OCI-LY3 (cell line): ENCODE measurements at regions not wholly inside any gene's neighbourhood (a gene's known extent, or its start where the extent isn't known, plus 50 kb on each side); places are given as distances from the start of the nearest gene placed in this dataset.

ENCODE experiments used
- EZH2phosphoT487 ChIP-seq: fragments of 200-600 bp; shearing (Covaris generic); IDR thresholded peaks from 2 replicates; pipeline ENCODE4 v1.6.1; 2018; ENCODE audit warnings: antibody characterized with exemption, mixed run types, low read depth
- TF ChIP-seq, protein P1 (sequence below): fragments of 200-600, 300-600 bp; sonication (generic); IDR thresholded peaks from 2 replicates; pipeline ENCODE4 v1.5.1; 2014; ENCODE audit warnings: antibody characterized with exemption, low read length, low read depth

GRCh38 chr16:76797457-76797856 is 393.5 kb upstream of the MON1B start:
- TF ChIP-seq, protein P1, sequence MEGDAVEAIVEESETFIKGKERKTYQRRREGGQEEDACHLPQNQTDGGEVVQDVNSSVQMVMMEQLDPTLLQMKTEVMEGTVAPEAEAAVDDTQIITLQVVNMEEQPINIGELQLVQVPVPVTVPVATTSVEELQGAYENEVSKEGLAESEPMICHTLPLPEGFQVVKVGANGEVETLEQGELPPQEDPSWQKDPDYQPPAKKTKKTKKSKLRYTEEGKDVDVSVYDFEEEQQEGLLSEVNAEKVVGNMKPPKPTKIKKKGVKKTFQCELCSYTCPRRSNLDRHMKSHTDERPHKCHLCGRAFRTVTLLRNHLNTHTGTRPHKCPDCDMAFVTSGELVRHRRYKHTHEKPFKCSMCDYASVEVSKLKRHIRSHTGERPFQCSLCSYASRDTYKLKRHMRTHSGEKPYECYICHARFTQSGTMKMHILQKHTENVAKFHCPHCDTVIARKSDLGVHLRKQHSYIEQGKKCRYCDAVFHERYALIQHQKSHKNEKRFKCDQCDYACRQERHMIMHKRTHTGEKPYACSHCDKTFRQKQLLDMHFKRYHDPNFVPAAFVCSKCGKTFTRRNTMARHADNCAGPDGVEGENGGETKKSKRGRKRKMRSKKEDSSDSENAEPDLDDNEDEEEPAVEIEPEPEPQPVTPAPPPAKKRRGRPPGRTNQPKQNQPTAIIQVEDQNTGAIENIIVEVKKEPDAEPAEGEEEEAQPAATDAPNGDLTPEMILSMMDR: no peak
- TF ChIP-seq EZH2phosphoT487: no peak
